SK-N-MC (cell line): ENCODE measurements at regions not wholly inside any gene's neighbourhood (a gene's known extent, or its start where the extent isn't known, plus 50 kb on each side); places are given as distances from the start of the nearest gene placed in this dataset.

Experiments used
- EZH2 ChIP-seq: fragments of 200-600 bp; sonication (generic); IDR thresholded peaks from one replicate; pipeline ENCODE4 v1.6.1; 2017; ENCODE audit warnings: antibody characterized with exemption
- POLR2AphosphoS5 ChIP-seq: IDR thresholded peaks from 2 replicates; pipeline ENCODE4 v1.6.1; 2012; ENCODE audit warnings: mild to moderate bottlenecking, low read depth, low read length, borderline replicate concordance

DNA sequence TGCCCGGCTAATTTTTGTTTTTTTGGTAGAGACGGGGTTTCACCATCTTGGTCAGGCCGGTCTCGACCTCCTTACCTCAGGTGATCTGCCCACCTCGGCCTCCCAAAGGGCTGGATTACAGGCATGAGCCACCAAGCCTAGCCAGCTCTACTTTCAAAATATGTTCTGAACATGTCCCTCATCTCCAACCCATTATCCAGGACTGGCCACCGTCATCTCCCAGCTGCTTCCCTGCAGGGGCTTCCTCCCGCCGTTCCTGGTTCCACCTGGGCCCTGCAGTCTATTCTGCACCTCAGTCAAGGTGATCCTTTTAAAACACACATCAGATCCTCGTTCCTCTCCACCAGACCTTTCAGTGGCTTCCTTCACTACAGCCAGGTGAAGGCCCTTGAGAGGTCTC lies 80.9 kb upstream of the NKX1-1 start:
- TF ChIP-seq POLR2AphosphoS5 = no peak
- no peak for TF ChIP-seq EZH2
